ENCODE measurements at regions not wholly inside any gene's neighbourhood (a gene's known extent, or its start where the extent isn't known, plus 50 kb on each side); places are given as distances from the start of the nearest gene placed in this dataset.

DNA sequence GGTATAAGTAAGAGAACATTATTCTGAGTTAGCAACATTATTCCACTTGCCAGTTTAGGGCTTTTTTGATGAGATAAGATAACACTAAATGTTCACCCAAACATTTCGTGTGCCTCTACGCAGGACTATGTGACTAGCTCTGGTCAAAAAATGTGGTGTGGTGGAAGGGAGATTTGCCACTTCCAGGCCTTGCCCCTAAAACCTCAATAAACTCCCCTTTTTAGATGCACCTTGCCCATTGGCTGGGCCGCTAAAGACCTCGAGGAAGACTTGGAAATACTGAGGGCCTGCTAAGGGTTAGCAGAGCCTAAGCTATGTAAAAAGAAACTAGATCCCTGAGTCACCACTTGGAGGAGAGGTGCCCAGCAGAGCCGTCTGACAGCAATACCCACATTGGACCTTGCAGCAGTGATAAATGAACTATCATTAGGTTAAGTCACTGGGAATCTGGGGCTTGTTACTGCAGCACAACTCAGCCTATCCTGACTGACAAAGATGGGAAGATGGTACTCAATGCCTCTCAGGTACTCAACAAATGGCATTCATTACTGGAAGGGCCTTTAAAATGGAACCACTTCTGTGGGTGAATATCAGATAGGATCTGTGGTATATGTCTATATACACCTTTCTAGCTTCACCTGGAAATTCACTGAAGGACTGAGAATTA lies 331.5 kb upstream of the TLE3 start:
- Histone ChIP-seq H3K27ac (ENCODE audit: low read depth, low read length) (no peak overlapping the region), H3K27me3 (ENCODE audit: insufficient read depth, low read length) (no peaks in the 10 kb centered on the region), H3K79me2 (ENCODE audit: insufficient read depth, low read length) (no peaks in the 10 kb centered on the region), H4K20me1 (ENCODE audit: insufficient read depth) (no peaks in the 10 kb centered on the region), H3K4me3 (replicated peaks in 1 of 2; ENCODE audit: low read depth in 1 of 2, low read length in 2 of 2) (no peak overlapping the region), H2AFZ (ENCODE audit: low read depth, low read length, poor library complexity, severe bottlenecking) (no peak overlapping the region), H3K4me1 (ENCODE audit: control insufficient read depth in 1 of 2, insufficient read depth in 2 of 2, low read length in 2 of 2) (peaks cover 10 to 18% of the 10 kb centered on the region in 2 experiments; a peak in 3 of 4 replicates), H3K9me2 (ENCODE audit: insufficient read depth) (no peaks in the 10 kb centered on the region), H3K36me3 (ENCODE audit: control insufficient read depth in 1 of 2, insufficient read depth in 2 of 2, low read length in 2 of 2) (no peaks in the 10 kb centered on the region), H3K9ac (ENCODE audit: low read length) (no peak overlapping the region), H3K4me2 (ENCODE audit: low read length) (no peak overlapping the region), H3K9me3 (ENCODE audit: control insufficient read depth in 1 of 2, insufficient read depth in 1 of 2, low read depth in 1 of 2, low read length in 2 of 2) (no peaks in the 10 kb centered on the region; a peak in 1 of 4 replicates)
- intact Hi-C loops (cut with micrococcal nuclease), result no loop called here
- no peak for DNase-seq (ENCODE audit: low read depth, low spot score)
- no peak for ATAC-seq
- CTCF ChIA-PET, result no interaction called here
- TF ChIP-seq POLR2A (IDR thresholded peaks at IDR 0.05; ENCODE audit: borderline replicate concordance, extremely low read depth, insufficient read depth, insufficient read length) (no peak), JUND (IDR thresholded peaks at IDR 0.05) (no peak), ZFX (IDR thresholded peaks at IDR 0.05) (no peak), POLR2AphosphoS5 (IDR thresholded peaks at IDR 0.05; ENCODE audit: low read depth, low read length) (no peak), YY1 (IDR thresholded peaks at IDR 0.05; ENCODE audit: extremely low read depth, insufficient replicate concordance, low read depth, low read length) (no peak), RAD21 (IDR thresholded peaks at IDR 0.05; ENCODE audit: low read depth) (no peak), CEBPB (IDR thresholded peaks at IDR 0.05; ENCODE audit: low read depth) (no peak), FOSL1 (IDR thresholded peaks at IDR 0.05; ENCODE audit: low read depth) (no peak), SRF (IDR thresholded peaks at IDR 0.05; ENCODE audit: low read depth) (no peak), EZH2phosphoT487 (IDR thresholded peaks at IDR 0.05; ENCODE audit: borderline replicate concordance) (no peak), SIN3A (IDR thresholded peaks at IDR 0.05; ENCODE audit: low read depth) (no peak), EGR1 (IDR thresholded peaks at IDR 0.05; ENCODE audit: low read depth) (no peak), TCF7L2 (IDR thresholded peaks at IDR 0.05; ENCODE audit: borderline replicate concordance, extremely low read depth, insufficient read depth, insufficient read length) (no peak)
- TF ChIP-seq, protein P1, sequence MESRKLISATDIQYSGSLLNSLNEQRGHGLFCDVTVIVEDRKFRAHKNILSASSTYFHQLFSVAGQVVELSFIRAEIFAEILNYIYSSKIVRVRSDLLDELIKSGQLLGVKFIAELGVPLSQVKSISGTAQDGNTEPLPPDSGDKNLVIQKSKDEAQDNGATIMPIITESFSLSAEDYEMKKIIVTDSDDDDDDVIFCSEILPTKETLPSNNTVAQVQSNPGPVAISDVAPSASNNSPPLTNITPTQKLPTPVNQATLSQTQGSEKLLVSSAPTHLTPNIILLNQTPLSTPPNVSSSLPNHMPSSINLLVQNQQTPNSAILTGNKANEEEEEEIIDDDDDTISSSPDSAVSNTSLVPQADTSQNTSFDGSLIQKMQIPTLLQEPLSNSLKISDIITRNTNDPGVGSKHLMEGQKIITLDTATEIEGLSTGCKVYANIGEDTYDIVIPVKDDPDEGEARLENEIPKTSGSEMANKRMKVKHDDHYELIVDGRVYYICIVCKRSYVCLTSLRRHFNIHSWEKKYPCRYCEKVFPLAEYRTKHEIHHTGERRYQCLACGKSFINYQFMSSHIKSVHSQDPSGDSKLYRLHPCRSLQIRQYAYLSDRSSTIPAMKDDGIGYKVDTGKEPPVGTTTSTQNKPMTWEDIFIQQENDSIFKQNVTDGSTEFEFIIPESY (IDR thresholded peaks at IDR 0.05; ENCODE audit: extremely low read depth, insufficient replicate concordance, low read length), result no peak
- POLR2A ChIA-PET, result no interaction called here
- no TSS peak for BruUV-seq (replicated peaks)
- RAD21 ChIA-PET (ENCODE audit: low non-redundant PET in 1 of 2, low total read pairs in 2 of 2, uncharacterized antibody in 2 of 2, unreplicated experiment in 2 of 2), result no interaction called here
